HG02588 (cell line): ENCODE measurements at regions not wholly inside any gene's neighbourhood (a gene's known extent, or its start where the extent isn't known, plus 50 kb on each side); places are given as distances from the start of the nearest gene placed in this dataset.
"Not testable (repeated sequence)": the region's sequence is repeated elsewhere in the genome, so short reads cannot be mapped to it uniquely, and the experiment has no call there.

Source experiments
- ATAC-seq: cut with Tn5 transposase; IDR thresholded peaks from one replicate; pipeline ENCODE4 v1.9.1; 2021; ENCODE audit warnings: mild to moderate bottlenecking, moderate library complexity; ENCODE audit not compliant: unreplicated experiment

- no peak for ATAC-seq
Observed at GRCh38 chr6:109255946-109256640, 126.2 kb downstream of the CD164 start.

DNA sequence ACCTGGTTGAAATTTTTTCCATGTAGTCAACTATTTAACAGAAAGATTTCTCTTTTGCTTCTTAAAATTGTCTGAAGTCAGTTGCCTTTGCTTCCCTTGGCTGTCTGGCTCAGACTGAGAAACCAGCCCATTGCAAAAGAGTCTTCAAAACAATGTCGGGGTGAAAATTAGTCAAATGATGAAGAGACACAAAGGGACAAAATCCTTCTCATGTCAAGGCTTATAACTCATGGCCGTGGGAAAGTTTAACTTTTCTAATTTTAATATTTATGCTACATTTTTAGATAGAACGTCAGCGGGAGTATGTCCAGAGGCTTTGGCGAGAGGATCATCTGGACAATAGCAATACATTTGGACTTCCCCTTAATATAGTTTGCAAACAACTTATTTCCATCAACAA, 127.2 kb downstream of the CD164 start:
- no peak for ATAC-seq

DNA sequence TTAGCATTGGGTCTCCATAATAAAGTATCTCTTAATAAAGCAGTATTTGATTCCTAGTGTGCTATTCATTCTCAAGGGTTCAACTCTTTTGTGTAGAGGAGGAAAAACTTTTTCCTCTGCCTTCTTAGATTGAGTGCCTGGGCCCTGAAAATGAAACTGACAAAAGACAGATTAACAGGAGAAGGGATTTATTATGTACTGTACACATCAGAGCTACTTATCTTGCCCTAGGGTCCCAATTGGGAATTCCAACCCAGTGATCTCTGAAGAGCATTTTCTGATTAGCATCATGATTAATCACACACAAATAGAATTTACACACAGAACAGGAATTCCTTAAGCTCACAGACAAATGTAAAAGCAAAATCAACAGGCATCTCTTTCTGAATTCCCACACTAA, 128.9 kb downstream of the CD164 start:
- no peak for ATAC-seq

DNA sequence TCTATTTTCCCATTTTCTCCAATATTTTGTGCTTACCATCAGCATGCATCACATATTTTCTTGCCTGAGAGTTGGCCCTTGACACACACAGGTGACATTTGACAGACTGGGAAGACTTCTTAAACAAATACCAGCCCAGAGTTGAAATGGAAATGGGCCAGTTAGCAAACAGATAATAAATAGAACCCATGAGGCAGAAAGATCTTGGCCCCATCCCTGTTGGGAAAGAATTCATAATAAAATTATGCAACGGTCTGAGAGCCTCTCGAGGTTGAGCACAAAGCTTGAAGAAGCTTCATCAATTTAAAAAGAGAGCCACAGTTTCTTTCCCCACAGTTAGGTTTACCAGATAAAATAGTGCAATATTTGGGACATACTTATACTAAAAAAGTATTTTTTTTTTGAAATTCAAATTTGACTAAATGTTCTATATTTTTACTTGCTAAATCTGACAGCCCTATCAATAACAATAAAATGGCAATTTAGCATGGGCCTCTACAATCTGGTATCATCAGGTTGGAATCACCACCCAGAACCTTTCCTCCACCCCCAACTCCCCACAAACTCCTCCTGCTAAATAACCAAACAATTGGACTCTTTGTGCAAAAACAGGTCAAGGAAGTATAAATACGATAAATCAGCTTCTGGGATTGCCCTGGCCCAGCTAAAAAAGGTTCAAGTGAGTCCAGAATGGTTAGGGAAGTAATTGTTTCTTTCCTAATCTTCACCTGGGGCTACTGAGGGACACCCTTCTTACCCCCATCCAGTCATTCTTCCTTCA, 129.8 kb downstream of the CD164 start:
- no peak for ATAC-seq

DNA sequence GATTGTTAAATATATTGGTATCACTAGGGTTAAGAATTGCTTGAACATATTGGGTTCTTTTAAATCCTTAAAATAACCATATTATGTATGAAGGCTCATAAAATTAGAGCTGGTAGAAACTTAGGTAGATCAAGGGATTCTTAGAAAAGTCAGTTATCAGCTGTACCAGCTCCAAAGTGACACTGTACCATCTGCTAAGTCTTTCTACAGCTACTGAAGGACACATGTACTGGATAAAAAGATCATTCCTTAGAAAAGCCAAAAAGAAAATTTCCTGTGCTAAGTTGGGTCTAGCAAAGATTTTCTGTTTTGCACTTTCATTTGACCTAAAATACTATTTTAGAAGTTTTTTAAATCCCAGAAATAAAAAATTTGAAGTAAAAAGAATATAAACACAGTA, 130.4 kb downstream of the CD164 start:
- no peak for ATAC-seq

GRCh38 chr6:109250544-109251156, 131.6 kb downstream of the CD164 start:
- not testable (repeated sequence) for ATAC-seq

DNA sequence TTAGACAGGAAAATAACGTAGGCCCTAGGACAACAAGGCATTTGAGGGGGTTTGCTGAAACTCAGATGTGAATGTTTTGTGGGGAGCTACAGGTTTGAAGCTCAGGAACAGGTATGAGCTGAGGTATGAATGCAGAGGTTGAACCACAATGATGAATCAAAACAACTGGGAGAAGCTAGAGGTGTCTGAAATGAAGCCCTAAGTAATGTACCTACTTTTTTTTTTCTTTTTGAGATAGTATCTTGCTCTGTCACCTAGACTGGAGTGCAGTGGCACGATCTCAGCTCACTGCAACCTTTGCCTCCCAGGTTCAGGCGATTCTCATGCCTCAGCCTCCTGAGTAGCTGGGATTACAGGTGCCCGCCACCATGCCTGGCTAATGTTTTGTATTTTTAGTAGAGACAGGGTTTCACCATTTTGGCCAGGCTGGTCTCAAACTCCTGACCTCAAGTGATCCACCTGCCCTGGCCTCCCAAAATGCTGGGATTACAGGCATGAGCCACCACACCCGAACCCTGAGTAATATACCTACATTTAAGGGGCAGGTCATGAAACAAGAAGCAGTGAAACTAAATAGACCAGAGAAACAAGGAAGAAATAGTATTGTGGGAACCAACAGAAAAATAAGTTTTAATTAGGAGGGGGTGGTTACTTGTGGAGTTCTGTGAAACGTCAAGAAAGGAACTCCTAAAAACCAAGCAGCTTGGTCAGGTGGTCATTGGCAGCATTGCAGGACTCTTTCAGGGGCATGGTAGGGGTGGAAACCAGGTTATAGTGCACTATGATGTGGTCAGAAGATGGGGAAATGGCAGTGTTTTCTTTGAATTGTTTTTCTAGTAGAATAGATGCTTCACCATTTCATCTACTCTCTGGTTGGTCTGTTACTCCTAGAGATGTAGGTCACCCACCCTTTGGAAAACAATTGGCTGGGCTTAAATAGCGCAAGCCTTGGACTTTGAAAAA, 138.1 kb downstream of the CD164 start:
- no peak for ATAC-seq

DNA sequence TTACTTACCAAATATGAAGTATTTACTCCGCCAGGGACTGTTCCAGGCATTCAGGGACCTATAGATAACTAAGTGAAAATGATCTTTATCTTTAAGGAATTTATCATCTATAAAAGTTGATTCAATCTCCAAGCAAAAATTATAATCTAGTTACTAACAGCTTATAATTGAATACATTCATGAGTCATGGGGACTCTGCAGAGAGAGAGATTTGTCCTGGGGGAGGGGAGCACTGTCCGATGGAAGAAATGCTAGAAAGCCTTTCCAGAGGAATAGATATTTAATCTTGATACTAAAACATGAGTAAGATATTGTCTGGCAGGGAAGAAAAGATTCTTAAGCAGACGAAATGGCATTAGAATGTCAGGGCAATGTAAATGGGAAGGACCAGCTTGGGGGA, 139.3 kb downstream of the CD164 start:
- no peak for ATAC-seq

GRCh38 chr6:109242029-109242428, 140.2 kb downstream of the CD164 start:
- ATAC-seq = no peak

DNA sequence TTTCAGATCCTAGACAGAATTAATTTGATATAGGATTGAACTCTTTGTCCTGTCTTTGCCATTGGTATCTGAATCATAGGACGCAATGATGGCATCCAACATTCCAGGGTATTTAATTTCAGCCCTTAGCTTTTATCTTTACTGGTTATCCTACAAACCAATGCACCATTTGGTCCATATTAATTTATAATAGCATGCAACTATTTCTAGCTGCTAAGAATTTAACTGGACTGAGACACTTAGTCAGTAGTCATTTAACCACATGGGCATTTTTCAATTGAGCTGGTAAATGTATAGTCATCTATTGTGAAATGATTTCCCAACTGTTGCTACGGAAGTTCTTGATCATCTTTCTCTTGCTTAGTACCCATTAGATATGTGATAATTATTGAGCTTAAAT, 141.1 kb downstream of the CD164 start:
- no peak for ATAC-seq

GRCh38 chr6:109240370-109241084, 141.7 kb downstream of the CD164 start:
- ATAC-seq = no peak

- no peak for ATAC-seq
Observed at GRCh38 chr6:109239651-109240321, 142.5 kb downstream of the CD164 start.

- no peak for ATAC-seq
Observed at GRCh38 chr6:109239160-109239559, 143.1 kb downstream of the CD164 start.

- no peak for ATAC-seq
Observed at GRCh38 chr6:109238396-109238795, 143.1 kb downstream of the CEP57L1 start.

DNA sequence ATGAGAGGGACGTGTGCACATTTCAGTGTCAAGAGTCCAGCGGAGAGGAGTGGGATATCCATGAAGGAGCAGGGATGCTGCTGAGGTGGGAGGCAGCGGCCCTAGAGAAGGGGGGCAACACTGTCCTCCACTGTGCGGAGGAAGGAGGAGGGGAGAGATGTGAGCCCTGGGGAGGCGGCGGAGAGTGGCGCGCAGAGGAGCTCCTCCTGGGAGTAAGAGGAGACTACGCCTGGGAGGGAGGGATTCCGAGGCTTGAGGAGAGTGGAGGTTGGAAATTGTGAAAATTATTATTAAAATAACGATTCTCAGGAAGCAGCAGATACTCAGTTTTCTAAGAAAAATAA, 142.7 kb downstream of the CEP57L1 start:
- no peak for ATAC-seq

DNA sequence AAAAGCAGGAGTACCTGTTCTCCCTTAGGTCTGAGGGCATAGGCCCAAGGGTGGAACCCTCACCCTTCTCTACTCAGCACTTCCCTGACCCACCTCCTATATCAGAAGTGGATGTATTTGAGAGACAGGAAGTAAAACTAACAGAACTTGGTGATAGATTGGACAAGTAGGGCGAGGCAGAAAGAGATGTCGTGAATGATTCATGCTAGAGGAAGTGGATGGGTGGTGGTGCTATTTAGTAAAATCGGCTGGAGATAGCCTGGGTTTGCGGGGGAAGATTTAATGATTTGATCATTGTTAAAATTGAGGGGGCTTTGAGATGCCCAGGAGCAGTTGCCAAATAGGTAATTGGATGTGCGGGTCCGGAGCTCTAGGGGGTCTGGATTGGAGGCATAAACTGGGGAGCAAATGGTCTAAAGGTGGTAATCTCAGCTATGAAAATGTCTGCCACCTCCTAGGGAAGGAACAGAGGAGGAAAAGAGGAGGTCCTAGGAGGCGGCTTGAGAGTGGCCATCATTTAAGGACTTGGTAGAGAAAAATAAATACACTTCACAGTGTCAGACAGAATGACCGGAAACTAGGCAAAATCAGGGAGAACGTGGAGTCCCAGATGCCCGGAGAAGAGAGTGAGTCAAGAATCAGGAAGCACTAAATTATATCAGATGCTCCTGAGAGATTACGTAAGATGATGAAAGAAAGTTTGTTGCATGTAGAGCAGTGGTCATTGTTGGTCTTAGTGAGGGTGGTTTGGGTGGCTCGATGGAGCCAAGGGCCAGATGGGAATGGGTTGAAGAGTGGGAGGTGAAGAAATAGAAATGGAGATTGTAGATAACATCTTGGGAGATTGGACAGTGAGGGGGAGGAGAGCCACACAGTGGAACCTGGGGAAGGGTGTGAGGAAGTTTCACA, 142.0 kb downstream of the CEP57L1 start:
- ATAC-seq = no peak

- ATAC-seq = peak; percentile 80
Observed at GRCh38 chr6:109236115-109237076, 141.1 kb downstream of the CEP57L1 start.
